Occipital lobe (tissue), 1 donor: ENCODE measurements at regions not wholly inside any gene's neighbourhood (a gene's known extent, or its start where the extent isn't known, plus 50 kb on each side); places are given as distances from the start of the nearest gene placed in this dataset.

Source experiments
- DNase-seq: peaks from one replicate; lab custom pipeline; 2025; lab: John Stamatoyannopoulos, UW

DNA sequence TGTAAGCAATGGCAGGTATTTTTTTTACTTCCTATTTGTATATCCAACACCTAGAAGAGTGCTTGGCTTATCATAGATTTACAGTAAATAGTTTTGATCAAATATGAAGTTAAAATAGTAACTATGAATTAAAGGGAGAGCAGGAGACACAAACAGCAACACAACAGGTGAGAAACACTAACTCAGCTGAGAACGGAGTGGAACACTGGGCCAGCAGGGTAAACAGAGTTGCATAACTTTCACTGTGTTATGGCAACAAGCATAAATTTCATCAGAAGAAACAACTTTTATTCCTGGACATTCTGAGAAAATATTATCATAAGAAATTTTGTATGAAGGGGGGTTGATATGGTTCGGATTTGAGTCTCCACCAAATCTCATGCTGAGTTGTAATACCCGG, 52.2 kb upstream of the SMIM30 start:
- no peak for DNase-seq
